ENCODE measurements at regions not wholly inside any gene's neighbourhood (a gene's known extent, or its start where the extent isn't known, plus 50 kb on each side); places are given as distances from the start of the nearest gene placed in this dataset.

GRCh38 chr5:124230456-124230855 is 516.0 kb downstream of the ZNF608 start:
- ChIA-PET CTCF (ENCODE audit: low intra/inter-chr PET ratio) (no interaction called here), POLR2A (no interaction called here)
- no peaks in the 10 kb centered on the region for H3K27me3 ChIP-seq (ENCODE audit: control insufficient read depth in 2 of 2, insufficient read depth in 2 of 2, low read length in 2 of 2)
- no peak for DNase-seq (ENCODE audit: extremely low read depth in 1 of 4, low spot score in 3 of 4)
- no peak overlapping the region for H3K27ac ChIP-seq (ENCODE audit: extremely low read depth, low read depth, low read length)
- H3K9ac ChIP-seq (ENCODE audit: insufficient read depth in 1 of 2, low read depth in 2 of 2, low read length in 2 of 2), result no peak overlapping the region
- H3K4me2 ChIP-seq (ENCODE audit: insufficient read depth, low read length), result no peak overlapping the region
- no TSS peak for BruUV-seq (replicated peaks)
- H3K4me3 ChIP-seq, result no peak overlapping the region
- WGBS (ENCODE audit: insufficient coverage, low coverage, missing lambda C conversion rate), result 0% methylated on average over 7 of the region's 7 CpGs
- ATAC-seq, result no peak
- H3K9me3 ChIP-seq (replicated peaks; ENCODE audit: control insufficient read depth, insufficient read depth, low read depth, low read length), result no peaks in the 10 kb centered on the region
- in situ Hi-C loops (cut with MboI) (no loop called here), intact Hi-C loops (cut with micrococcal nuclease) (no loop called here)
- H4K20me1 ChIP-seq (replicated peaks; ENCODE audit: control insufficient read depth, insufficient read depth, low read length), result no peaks in the 10 kb centered on the region
- no peaks in the 10 kb centered on the region for H3K79me2 ChIP-seq (ENCODE audit: control insufficient read depth, insufficient read depth, low read length)
- no peaks in the 10 kb centered on the region for H3K9me1 ChIP-seq (ENCODE audit: control insufficient read depth, insufficient read depth, low read length)
- FAIRE-seq, result no peak
- H2AFZ ChIP-seq (ENCODE audit: low read depth, low read length), result no peak overlapping the region
- H3K4me1 ChIP-seq (replicated peaks in 1 of 2; ENCODE audit: control insufficient read depth in 2 of 2, insufficient read depth in 2 of 2, low read length in 2 of 2), result no peaks in the 10 kb centered on the region
- H3K36me3 ChIP-seq (ENCODE audit: control insufficient read depth, insufficient read depth, low read length), result no peaks in the 10 kb centered on the region
- TF ChIP-seq THAP7 (CRISPR knock-in tag; IDR thresholded peaks at IDR 0.05) (no peak), MCM3 (IDR thresholded peaks at IDR 0.05) (no peak), PML (IDR thresholded peaks at IDR 0.05; ENCODE audit: low read length) (no peak), SMARCA5 (IDR thresholded peaks at IDR 0.05) (no peak), SRSF1 (IDR thresholded peaks at IDR 0.05; ENCODE audit: low read depth, low read length) (no peak), BRF2 (IDR thresholded peaks at IDR 0.05; ENCODE audit: borderline replicate concordance, insufficient read depth, insufficient read length) (no peak), C11orf30 (IDR thresholded peaks at IDR 0.05; ENCODE audit: low read depth) (no peak), CREM (IDR thresholded peaks at IDR 0.05; ENCODE audit: low read depth) (no peak), ZBTB40 (IDR thresholded peaks at IDR 0.05) (no peak), ZBTB40 (CRISPR knock-in tag; IDR thresholded peaks at IDR 0.05) (no peak), DDX20 (tag; IDR thresholded peaks at IDR 0.05; ENCODE audit: low read depth) (no peak), ZNF740 (CRISPR knock-in tag; IDR thresholded peaks at IDR 0.05) (no peak), ZNF740 (tag; IDR thresholded peaks at IDR 0.05) (no peak), SREBF1 (IDR thresholded peaks at IDR 0.05; ENCODE audit: borderline replicate concordance, low read depth, low read length) (no peak)

Data from K562 (cell line).